Natural killer cell (primary cell): ENCODE measurements at regions not wholly inside any gene's neighbourhood (a gene's known extent, or its start where the extent isn't known, plus 50 kb on each side); places are given as distances from the start of the nearest gene placed in this dataset.

ENCODE experiments used
- ATAC-seq, 3 donors: fragments of 150-1000 bp in 2 of 3; fragments of 200-7000 bp in 1 of 3; cut with Tn5 transposase; 1 replicate in 1 of 3; 2 replicates in 2 of 3; pipeline ENCODE4 v1.10.0; 2021; ENCODE audit warnings: mild to moderate bottlenecking in 2 of 3, moderate library complexity in 2 of 3
- DNase-seq, 2 donors: peaks; one replicate each; pipeline versions ENCODE4 v3.0.0 to v3.0.0-alpha.2; 2013 to 2021; ENCODE audit warnings: mixed read lengths in 1 of 2
- H3K27ac ChIP-seq: one replicate; pipeline ENCODE4 v1.5.1; 2013; ENCODE audit warnings: mild to moderate bottlenecking, low read length
- H3K27me3 ChIP-seq: one replicate; pipeline ENCODE4 v1.6.1; 2013; ENCODE audit warnings: low read length; ENCODE audit not compliant: control insufficient read depth, insufficient read depth
- H3K36me3 ChIP-seq: one replicate; pipeline ENCODE4 v1.6.1; 2013; ENCODE audit warnings: low read length; ENCODE audit not compliant: control insufficient read depth, insufficient read depth
- H3K4me1 ChIP-seq: one replicate; pipeline ENCODE4 v1.6.1; 2013; ENCODE audit warnings: low read length; ENCODE audit not compliant: control insufficient read depth, insufficient read depth
- H3K4me3 ChIP-seq: one replicate; pipeline ENCODE4 v1.5.1; 2013; ENCODE audit warnings: low read length
- H3K9me3 ChIP-seq: one replicate; pipeline ENCODE4 v1.6.1; 2013; ENCODE audit warnings: low read length; ENCODE audit not compliant: control insufficient read depth, insufficient read depth
- H3K27ac Mint-ChIP-seq, 2 donors: one replicate each; pipeline ENCODE4 v1.8.0; 2022; ENCODE audit warnings: mild to moderate bottlenecking in 2 of 2, mixed read lengths in 2 of 2, moderate library complexity in 1 of 2
- H3K27me3 Mint-ChIP-seq, 2 donors: one replicate each; pipeline ENCODE4 v1.8.0; 2022; ENCODE audit warnings: low read depth in 2 of 2, mixed read lengths in 2 of 2
- H3K36me3 Mint-ChIP-seq: one replicate; pipeline ENCODE4 v1.8.0; 2022; ENCODE audit warnings: mixed read lengths
- H3K4me1 Mint-ChIP-seq, 2 donors: one replicate each; pipeline ENCODE4 v1.8.0; 2022; ENCODE audit warnings: mixed read lengths in 2 of 2
- H3K4me3 Mint-ChIP-seq: one replicate; pipeline ENCODE4 v1.8.0; 2022; ENCODE audit warnings: mild to moderate bottlenecking, moderate library complexity, mixed read lengths
- H3K9me3 Mint-ChIP-seq, 2 donors: one replicate each; pipeline ENCODE4 v1.8.0; 2022; ENCODE audit warnings: mixed read lengths in 2 of 2
- WGBS: methylation state at CpG from one replicate; pipeline ENCODE4 v1.1.7; 2013; ENCODE audit warnings: missing lambda C conversion rate; ENCODE audit not compliant: insufficient coverage; 5-methylcytosine and 5-hydroxymethylcytosine counted together
- intact Hi-C: fragments of 100-400 bp; cut with micrococcal nuclease; formaldehyde crosslinking; loops from one replicate; pipeline ENCODE4 v1.14.2; 2022
- TF ChIP-seq, protein P1 (sequence below): fragments of 200-600 bp; IDR thresholded peaks from one replicate; pipeline ENCODE4 v1.8.0; 2022; ENCODE audit warnings: antibody characterized with exemption

DNA sequence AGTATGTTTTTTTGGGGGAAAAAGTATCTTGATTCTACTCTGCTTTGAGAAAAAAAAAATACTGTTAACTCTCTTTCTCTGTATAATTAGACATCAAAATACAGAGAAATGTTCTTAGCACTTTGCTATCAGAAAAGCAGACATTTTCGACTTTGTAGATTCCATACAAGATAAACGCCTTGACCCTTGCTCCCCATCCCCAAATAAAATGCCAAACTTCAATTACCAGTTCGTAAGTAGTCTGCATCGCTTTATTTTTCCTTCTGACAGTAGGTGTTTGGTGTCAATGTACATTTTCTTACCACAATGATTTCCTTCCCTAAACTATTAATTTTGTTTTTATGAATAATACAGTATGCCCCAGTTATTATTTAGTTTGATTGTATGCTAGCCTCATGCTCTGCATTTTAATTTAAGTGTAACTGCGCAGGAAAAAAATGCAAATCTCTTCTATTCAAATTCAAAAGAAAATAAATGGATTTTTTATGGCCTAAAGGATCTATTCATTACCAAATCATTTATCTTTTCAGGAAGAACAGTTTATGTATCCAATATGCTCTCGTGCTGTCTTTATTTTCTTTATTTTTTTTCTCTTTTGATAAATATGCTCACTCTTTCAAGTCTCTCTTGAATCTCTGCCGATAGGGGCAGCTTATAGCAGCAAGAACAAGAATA, 84.8 kb upstream of the ZNF217 start:
- intact Hi-C loops, result no loop called here
- WGBS, result 45% methylated on average over 5 of the region's 7 CpGs
- TF ChIP-seq, protein P1, sequence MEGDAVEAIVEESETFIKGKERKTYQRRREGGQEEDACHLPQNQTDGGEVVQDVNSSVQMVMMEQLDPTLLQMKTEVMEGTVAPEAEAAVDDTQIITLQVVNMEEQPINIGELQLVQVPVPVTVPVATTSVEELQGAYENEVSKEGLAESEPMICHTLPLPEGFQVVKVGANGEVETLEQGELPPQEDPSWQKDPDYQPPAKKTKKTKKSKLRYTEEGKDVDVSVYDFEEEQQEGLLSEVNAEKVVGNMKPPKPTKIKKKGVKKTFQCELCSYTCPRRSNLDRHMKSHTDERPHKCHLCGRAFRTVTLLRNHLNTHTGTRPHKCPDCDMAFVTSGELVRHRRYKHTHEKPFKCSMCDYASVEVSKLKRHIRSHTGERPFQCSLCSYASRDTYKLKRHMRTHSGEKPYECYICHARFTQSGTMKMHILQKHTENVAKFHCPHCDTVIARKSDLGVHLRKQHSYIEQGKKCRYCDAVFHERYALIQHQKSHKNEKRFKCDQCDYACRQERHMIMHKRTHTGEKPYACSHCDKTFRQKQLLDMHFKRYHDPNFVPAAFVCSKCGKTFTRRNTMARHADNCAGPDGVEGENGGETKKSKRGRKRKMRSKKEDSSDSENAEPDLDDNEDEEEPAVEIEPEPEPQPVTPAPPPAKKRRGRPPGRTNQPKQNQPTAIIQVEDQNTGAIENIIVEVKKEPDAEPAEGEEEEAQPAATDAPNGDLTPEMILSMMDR, result no peak

DNA sequence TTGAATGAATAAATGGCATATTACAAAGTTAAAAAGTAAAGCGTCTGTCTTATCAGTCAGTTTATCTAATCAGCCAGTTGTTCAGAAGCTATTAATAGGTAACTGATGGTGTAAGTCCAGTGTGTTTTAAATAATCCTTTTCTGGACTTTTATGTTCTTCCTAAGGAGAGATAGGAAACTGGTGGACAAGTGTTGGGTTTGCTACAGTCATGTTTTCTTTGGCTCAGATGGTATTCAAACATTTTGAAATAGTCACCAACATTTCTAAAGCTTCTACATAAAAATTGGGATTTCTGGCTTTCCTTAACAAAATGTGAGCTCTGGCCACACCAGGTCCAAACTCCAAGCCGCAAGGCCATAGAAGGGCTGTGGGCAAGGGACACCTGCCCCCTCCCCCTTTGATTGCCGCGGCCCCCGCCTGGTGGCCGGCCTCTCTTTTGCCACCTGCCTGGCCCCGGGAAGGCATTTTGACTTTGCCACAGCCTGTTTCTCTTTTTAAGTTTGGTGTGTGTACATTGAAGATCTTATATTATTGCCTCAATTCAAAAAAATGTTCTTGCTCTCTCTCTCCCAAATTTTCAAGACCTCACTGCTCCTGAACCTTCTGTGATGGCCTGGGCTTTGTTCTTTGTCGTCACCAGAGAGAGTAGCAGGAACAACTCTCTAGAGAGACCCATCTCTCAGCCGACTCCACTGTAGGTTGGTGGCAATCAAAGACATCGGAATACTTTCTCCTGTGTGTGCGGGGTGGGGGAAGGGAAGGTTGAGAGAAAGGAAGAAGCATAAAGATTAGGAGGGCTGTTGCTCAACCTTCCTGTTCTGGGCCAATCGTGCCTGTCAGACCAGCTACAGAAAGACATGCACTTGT, 84.0 kb upstream of the ZNF217 start:
- Histone ChIP-seq H3K9me3 (no peaks in the 10 kb centered on the region), H3K4me1 (peaks cover 7% of the 10 kb centered on the region), H3K4me3 (no peak overlapping the region), H3K36me3 (no peaks in the 10 kb centered on the region), H3K27me3 (no peaks in the 10 kb centered on the region), H3K27ac (no peak overlapping the region)
- DNase-seq (peak in 1 of 2 donors; percentile 51), ATAC-seq (no peak)
- peak overlapping the region in 1 of 2 donors; percentile 3 for H3K27ac Mint-ChIP-seq
- 48% methylated on average over 10 of the region's 12 CpGs for WGBS
- intact Hi-C loops, result no loop called here
- no peaks in the 10 kb centered on the region for H3K9me3 Mint-ChIP-seq
- peaks cover 8 to 11% of the 10 kb centered on the region in 2 donors for H3K4me1 Mint-ChIP-seq
- no peaks in the 10 kb centered on the region for H3K36me3 Mint-ChIP-seq
- TF ChIP-seq, protein P1, result no peak
- H3K4me3 Mint-ChIP-seq, result peak overlapping the region; percentile 28
- H3K27me3 Mint-ChIP-seq, result peaks cover 4 to 24% of the 10 kb centered on the region in 2 donors

More for the DNA sequence above, 84.8 kb upstream of the ZNF217 start:
- H3K27ac ChIP-seq, result no peak overlapping the region
- H3K4me1 ChIP-seq, result peaks cover 7% of the 10 kb centered on the region
- ATAC-seq (no peak), DNase-seq (no peak)
- no peak overlapping the region for H3K4me3 ChIP-seq
- H3K36me3 ChIP-seq, result no peaks in the 10 kb centered on the region
- H3K36me3 Mint-ChIP-seq, result no peaks in the 10 kb centered on the region
- no peak overlapping the region for H3K4me3 Mint-ChIP-seq
- H3K4me1 Mint-ChIP-seq, result peaks cover 8 to 11% of the 10 kb centered on the region in 2 donors
- H3K9me3 Mint-ChIP-seq, result no peaks in the 10 kb centered on the region
- no peaks in the 10 kb centered on the region for H3K9me3 ChIP-seq
- H3K27ac Mint-ChIP-seq, result peak overlapping the region in 1 of 2 donors; percentile 3
- no peaks in the 10 kb centered on the region for H3K27me3 ChIP-seq
- H3K27me3 Mint-ChIP-seq, result peaks cover 4 to 24% of the 10 kb centered on the region in 2 donors

DNA sequence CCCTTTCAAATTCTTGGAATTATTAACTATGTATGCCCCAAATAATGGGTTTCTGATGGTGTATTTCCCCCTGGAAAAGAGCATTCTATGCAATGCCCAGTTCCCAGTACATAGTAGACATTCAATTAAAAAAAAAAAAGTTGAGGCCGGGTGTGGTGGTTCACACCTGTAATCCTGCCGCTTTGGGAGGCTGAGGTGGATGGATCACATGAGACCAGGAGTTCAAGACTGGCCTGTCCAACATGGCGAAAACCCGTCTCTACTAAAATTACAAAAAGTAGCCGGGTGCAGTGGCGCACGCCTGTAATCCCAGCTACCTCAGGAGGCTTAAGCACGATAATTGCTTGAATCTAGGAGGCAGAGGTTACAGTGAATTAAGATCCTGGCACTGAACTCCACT, 83.3 kb upstream of the ZNF217 start:
- Histone ChIP-seq H3K4me3 (no peak overlapping the region), H3K4me1 (peaks cover 7% of the 10 kb centered on the region), H3K27ac (no peak overlapping the region), H3K36me3 (no peaks in the 10 kb centered on the region), H3K9me3 (no peaks in the 10 kb centered on the region), H3K27me3 (no peaks in the 10 kb centered on the region)
- no peak for DNase-seq
- Mint-ChIP-seq H3K27me3 (peaks cover 4 to 24% of the 10 kb centered on the region in 2 donors), H3K4me1 (peaks cover 8 to 11% of the 10 kb centered on the region in 2 donors), H3K27ac (no peak overlapping the region), H3K4me3 (no peak overlapping the region), H3K36me3 (no peaks in the 10 kb centered on the region), H3K9me3 (no peaks in the 10 kb centered on the region)
- no peak for ATAC-seq
- intact Hi-C loops, result no loop called here
- TF ChIP-seq, protein P1, result no peak
- WGBS, result 97% methylated on average over 8 of the region's 8 CpGs
